Fibroblast of lung (primary cell): ENCODE measurements at regions not wholly inside any gene's neighbourhood (a gene's known extent, or its start where the extent isn't known, plus 50 kb on each side); places are given as distances from the start of the nearest gene placed in this dataset.
A peak's percentile ranks its signal among the peaks of the same experiment; 100 is the strongest.

Experiments used
- DNase-seq, 2 donors: peaks; one replicate each; pipeline versions ENCODE4 v3.0.0 to v3.0.0-alpha.2; 2010; ENCODE audit warnings: low read depth in 2 of 2
- H2AFZ ChIP-seq: 2 replicates; pipeline ENCODE4 v1.5.1; 2012; ENCODE audit warnings: low read length, control low read depth, inconsistent platforms
- H3K27ac ChIP-seq: 2 replicates; pipeline ENCODE4 v1.5.1; 2011; ENCODE audit warnings: low read length, control low read depth; ENCODE audit not compliant: insufficient read depth
- H3K27me3 ChIP-seq: 2 replicates; pipeline ENCODE4 v1.5.1; 2011; ENCODE audit warnings: mild to moderate bottlenecking, low read length; ENCODE audit not compliant: control insufficient read depth, insufficient read depth
- H3K36me3 ChIP-seq: 2 replicates; pipeline ENCODE4 v1.5.1; 2011; ENCODE audit warnings: low read length; ENCODE audit not compliant: control insufficient read depth, insufficient read depth
- H3K4me1 ChIP-seq: 2 replicates; pipeline ENCODE4 v1.5.1; 2011; ENCODE audit warnings: low read length; ENCODE audit not compliant: control insufficient read depth, insufficient read depth; ENCODE audit errors: extremely low read depth
- H3K4me2 ChIP-seq: 2 replicates; pipeline ENCODE4 v1.5.1; 2011; ENCODE audit warnings: low read length, control low read depth; ENCODE audit not compliant: insufficient read depth; ENCODE audit errors: extremely low read depth
- H3K4me3 ChIP-seq, 4 experiments: fragments of 200-600 bp in 1 of 4; sonication (generic) in 1 of 4; replicated peaks in 1 of 4; 2 replicates each; pipeline ENCODE4 v1.5.1; 2011 to 2016; ENCODE audit warnings: low read length in 4 of 4, low read depth in 3 of 4, mild to moderate bottlenecking in 3 of 4, control low read depth in 2 of 4, inconsistent platforms in 1 of 4, mixed read lengths in 1 of 4; ENCODE audit not compliant: insufficient read depth in 1 of 4; ENCODE audit errors: control extremely low read depth in 1 of 4
- H3K79me2 ChIP-seq: 2 replicates; pipeline ENCODE4 v1.5.1; 2012; ENCODE audit warnings: mild to moderate bottlenecking, low read length, inconsistent platforms; ENCODE audit not compliant: control insufficient read depth, insufficient read depth
- H3K9ac ChIP-seq: 2 replicates; pipeline ENCODE4 v1.5.1; 2011; ENCODE audit warnings: mild to moderate bottlenecking, low read length, control low read depth; ENCODE audit not compliant: insufficient read depth
- H3K9me3 ChIP-seq: 2 replicates; pipeline ENCODE4 v1.5.1; 2012; ENCODE audit warnings: low read depth, low read length; ENCODE audit not compliant: control insufficient read depth, insufficient read depth
- H4K20me1 ChIP-seq: 2 replicates; pipeline ENCODE4 v1.5.1; 2011; ENCODE audit warnings: low read length; ENCODE audit not compliant: control insufficient read depth, insufficient read depth; ENCODE audit errors: extremely low read depth
- CTCF ChIP-seq, 2 donors: IDR thresholded peaks in 1 of 2; conservative IDR thresholded peaks in 1 of 2; 1 replicate in 1 of 2; 2 replicates in 1 of 2; pipeline ENCODE4 v1.5.1; 2011 to 2012; ENCODE audit warnings: low read length in 2 of 2, control low read depth in 1 of 2, inconsistent platforms in 1 of 2, low read depth in 1 of 2, mild to moderate bottlenecking in 1 of 2
- EZH2 ChIP-seq: IDR thresholded peaks from 2 replicates; pipeline ENCODE4 v1.5.1; 2012; ENCODE audit warnings: low read length, control low read depth, mild to moderate bottlenecking; ENCODE audit errors: missing control alignments

- TF ChIP-seq EZH2 (no peak), CTCF (conservative IDR thresholded peaks at IDR 0.05 in 1 of 2, IDR thresholded peaks at IDR 0.05 in 1 of 2; ENCODE audit: low read depth in 1 of 2, low read length in 2 of 2) (peak; percentile 56 to 63)
- no peak overlapping the region for H3K4me3 ChIP-seq
These were observed 161.7 kb upstream of the SOX9 start for GRCh38 chr17:71959154-71959553.

GRCh38 chr17:71963351-71963750, 157.5 kb upstream of the SOX9 start:
- no peak overlapping the region for H3K27ac ChIP-seq
- no peaks in the 10 kb centered on the region for H3K79me2 ChIP-seq
- H3K4me3 ChIP-seq = no peak overlapping the region
- H2AFZ ChIP-seq = no peak overlapping the region
- H3K9ac ChIP-seq = no peak overlapping the region
- no peaks in the 10 kb centered on the region for H3K9me3 ChIP-seq
- TF ChIP-seq CTCF (conservative IDR thresholded peaks at IDR 0.05 in 1 of 2, IDR thresholded peaks at IDR 0.05 in 1 of 2; ENCODE audit: low read depth in 1 of 2, low read length in 2 of 2) (no peak), EZH2 (no peak)
- H3K27me3 ChIP-seq = no peaks in the 10 kb centered on the region
- H3K4me2 ChIP-seq = no peak overlapping the region
- no peaks in the 10 kb centered on the region for H3K36me3 ChIP-seq
- H3K4me1 ChIP-seq = no peaks in the 10 kb centered on the region
- DNase-seq = no peak
- no peaks in the 10 kb centered on the region for H4K20me1 ChIP-seq

More at GRCh38 chr17:71959154-71959553, 161.7 kb upstream of the SOX9 start:
- Histone ChIP-seq H3K9me3 (no peaks in the 10 kb centered on the region), H3K4me2 (no peak overlapping the region), H3K36me3 (no peaks in the 10 kb centered on the region), H3K79me2 (no peaks in the 10 kb centered on the region), H3K4me1 (no peaks in the 10 kb centered on the region), H3K9ac (no peak overlapping the region), H2AFZ (no peak overlapping the region), H3K27me3 (no peaks in the 10 kb centered on the region), H3K27ac (no peak overlapping the region), H4K20me1 (no peaks in the 10 kb centered on the region)
- DNase-seq = peak in 1 of 2 donors; percentile 35

DNA sequence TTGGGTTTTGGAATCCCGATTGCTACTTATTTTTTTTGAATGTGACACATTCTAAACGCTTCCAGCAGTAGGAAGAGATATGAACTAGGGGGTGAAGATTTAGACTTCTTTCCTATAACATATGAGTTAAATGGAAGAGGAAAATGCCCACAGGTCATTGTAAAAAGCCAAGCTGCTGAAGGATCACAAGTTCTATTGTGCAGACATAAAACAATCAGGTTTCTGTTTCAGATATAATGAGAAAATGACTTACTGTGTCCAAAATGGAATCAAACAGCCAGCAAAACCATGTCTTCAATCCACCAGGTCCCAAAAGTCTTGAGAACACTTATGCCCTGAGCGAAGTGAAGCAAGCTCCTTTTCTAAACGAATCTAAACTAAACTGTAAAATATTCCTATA, 157.0 kb upstream of the SOX9 start:
- Histone ChIP-seq H4K20me1 (no peaks in the 10 kb centered on the region), H3K4me2 (no peak overlapping the region), H3K27me3 (no peaks in the 10 kb centered on the region), H3K9ac (no peak overlapping the region), H2AFZ (no peak overlapping the region), H3K79me2 (no peaks in the 10 kb centered on the region), H3K36me3 (no peaks in the 10 kb centered on the region), H3K4me3 (no peak overlapping the region), H3K9me3 (no peaks in the 10 kb centered on the region), H3K27ac (no peak overlapping the region), H3K4me1 (no peaks in the 10 kb centered on the region)
- DNase-seq = no peak
- TF ChIP-seq CTCF (conservative IDR thresholded peaks at IDR 0.05 in 1 of 2, IDR thresholded peaks at IDR 0.05 in 1 of 2; ENCODE audit: low read depth in 1 of 2, low read length in 2 of 2) = no peak
